Parathyroid adenoma (tissue), 2 donors: ENCODE measurements at regions not wholly inside any gene's neighbourhood (a gene's known extent, or its start where the extent isn't known, plus 50 kb on each side); places are given as distances from the start of the nearest gene placed in this dataset.

Experiments used
- H2AFZ ChIP-seq: fragments of 300-600 bp; sonication (generic); one replicate; pipeline ENCODE4 v1.7.0; 2017; ENCODE audit warnings: antibody characterized with exemption, mild to moderate bottlenecking
- H3K27ac ChIP-seq: fragments of 300-600 bp; sonication (generic); one replicate; pipeline ENCODE4 v1.7.0; 2017
- H3K27me3 ChIP-seq: fragments of 300-600 bp; sonication (generic); one replicate; pipeline ENCODE4 v1.7.0; 2017; ENCODE audit warnings: low read length; ENCODE audit not compliant: control insufficient read depth, insufficient read depth
- H3K36me3 ChIP-seq: fragments of 300-600 bp; sonication (generic); one replicate; pipeline ENCODE4 v1.7.0; 2017; ENCODE audit warnings: low read length; ENCODE audit not compliant: control insufficient read depth, insufficient read depth
- H3K4me1 ChIP-seq: fragments of 300-600 bp; sonication (generic); one replicate; pipeline ENCODE4 v1.7.0; 2017; ENCODE audit warnings: control low read depth
- H3K4me2 ChIP-seq: fragments of 300-600 bp; sonication (generic); one replicate; pipeline ENCODE4 v1.7.0; 2017; ENCODE audit warnings: low read length
- H3K4me3 ChIP-seq: fragments of 300-600 bp; sonication (generic); one replicate; pipeline ENCODE4 v1.7.0; 2017; ENCODE audit warnings: low read depth, low read length
- H3K79me2 ChIP-seq: fragments of 300-600 bp; sonication (generic); one replicate; pipeline ENCODE4 v1.7.0; 2017; ENCODE audit warnings: control low read depth
- H3K9ac ChIP-seq: fragments of 300-600 bp; sonication (generic); one replicate; pipeline ENCODE4 v1.7.0; 2017; ENCODE audit warnings: mild to moderate bottlenecking
- H3K9me3 ChIP-seq: fragments of 300-600 bp; sonication (generic); one replicate; pipeline ENCODE4 v1.7.0; 2017; ENCODE audit warnings: low read length; ENCODE audit not compliant: control insufficient read depth
- CTCF ChIP-seq: fragments of 300-600 bp; sonication (generic); IDR thresholded peaks from one replicate; pipeline ENCODE4 v1.7.0; 2017; ENCODE audit warnings: antibody characterized with exemption, mild to moderate bottlenecking
- donor health status: primary hyperparathyroidism.

DNA sequence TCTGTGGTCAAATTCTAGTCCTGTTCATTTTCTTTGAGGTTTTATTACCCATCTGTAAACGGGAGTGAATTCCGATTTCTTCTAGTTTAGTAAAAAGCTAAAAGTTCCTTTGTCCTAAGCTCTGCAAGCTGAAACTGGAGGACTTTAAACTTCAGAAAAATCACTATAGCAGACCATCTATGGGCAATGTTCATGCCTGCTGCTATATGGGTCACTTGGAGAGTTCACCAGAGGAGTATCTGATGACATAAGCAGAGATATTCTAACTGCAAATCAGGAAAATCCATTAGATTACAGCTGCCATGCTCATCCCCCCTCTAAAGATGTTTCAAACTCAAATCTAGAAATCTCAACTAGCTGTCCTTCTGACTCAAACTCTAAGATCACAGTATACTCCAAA, 193.0 kb upstream of the RTL1 start:
- Histone ChIP-seq H2AFZ (no peak overlapping the region), H3K4me1 (no peaks in the 10 kb centered on the region), H3K27ac (no peak overlapping the region), H3K36me3 (no peaks in the 10 kb centered on the region), H3K9me3 (no peaks in the 10 kb centered on the region), H3K9ac (no peak overlapping the region), H3K4me2 (no peak overlapping the region), H3K27me3 (no peaks in the 10 kb centered on the region), H3K79me2 (no peaks in the 10 kb centered on the region), H3K4me3 (no peak overlapping the region)
- TF ChIP-seq CTCF = no peak

- H3K79me2 ChIP-seq = no peaks in the 10 kb centered on the region
- H3K36me3 ChIP-seq = no peaks in the 10 kb centered on the region
- no peak overlapping the region for H3K27ac ChIP-seq
- H3K4me2 ChIP-seq = no peak overlapping the region
- no peaks in the 10 kb centered on the region for H3K9me3 ChIP-seq
- no peak overlapping the region for H3K4me3 ChIP-seq
- H3K4me1 ChIP-seq = no peaks in the 10 kb centered on the region
- H3K9ac ChIP-seq = no peak overlapping the region
- no peaks in the 10 kb centered on the region for H3K27me3 ChIP-seq
- H2AFZ ChIP-seq = no peak overlapping the region
- TF ChIP-seq CTCF = no peak
Measured at GRCh38 chr14:101097109-101097793, 193.7 kb upstream of the RTL1 start.

GRCh38 chr14:101098177-101098576, 194.7 kb upstream of the RTL1 start:
- Histone ChIP-seq H3K27ac (no peak overlapping the region), H3K9me3 (no peaks in the 10 kb centered on the region), H3K36me3 (no peaks in the 10 kb centered on the region), H3K4me1 (no peaks in the 10 kb centered on the region), H3K4me3 (no peak overlapping the region), H2AFZ (no peak overlapping the region), H3K27me3 (no peaks in the 10 kb centered on the region), H3K9ac (no peak overlapping the region), H3K79me2 (no peaks in the 10 kb centered on the region), H3K4me2 (no peak overlapping the region)
- TF ChIP-seq CTCF = no peak

DNA sequence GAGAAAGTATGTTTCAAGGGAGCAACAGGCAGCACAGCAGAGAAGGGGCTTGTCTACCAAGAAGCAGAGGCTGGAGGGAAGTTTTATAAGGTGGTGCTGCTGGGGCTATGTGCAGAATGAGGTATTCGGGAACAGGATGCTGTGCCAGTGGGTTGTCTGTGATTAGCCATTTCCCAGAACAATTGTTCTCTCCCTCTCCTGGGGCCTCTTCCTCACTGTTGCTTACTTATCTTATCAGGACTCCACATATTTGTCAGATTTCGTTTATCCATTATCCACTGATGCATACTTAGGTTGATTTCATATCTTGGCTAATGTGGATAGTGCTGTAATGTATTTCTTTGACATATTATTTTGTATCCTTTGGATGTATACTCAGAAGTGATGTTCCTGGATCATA, 195.1 kb upstream of the RTL1 start:
- Histone ChIP-seq H3K4me2 (no peak overlapping the region), H3K4me3 (no peak overlapping the region), H3K79me2 (no peaks in the 10 kb centered on the region), H3K36me3 (no peaks in the 10 kb centered on the region), H3K4me1 (no peaks in the 10 kb centered on the region), H3K27me3 (no peaks in the 10 kb centered on the region), H3K27ac (no peak overlapping the region), H3K9me3 (no peaks in the 10 kb centered on the region), H2AFZ (no peak overlapping the region), H3K9ac (no peak overlapping the region)
- TF ChIP-seq CTCF = no peak

DNA sequence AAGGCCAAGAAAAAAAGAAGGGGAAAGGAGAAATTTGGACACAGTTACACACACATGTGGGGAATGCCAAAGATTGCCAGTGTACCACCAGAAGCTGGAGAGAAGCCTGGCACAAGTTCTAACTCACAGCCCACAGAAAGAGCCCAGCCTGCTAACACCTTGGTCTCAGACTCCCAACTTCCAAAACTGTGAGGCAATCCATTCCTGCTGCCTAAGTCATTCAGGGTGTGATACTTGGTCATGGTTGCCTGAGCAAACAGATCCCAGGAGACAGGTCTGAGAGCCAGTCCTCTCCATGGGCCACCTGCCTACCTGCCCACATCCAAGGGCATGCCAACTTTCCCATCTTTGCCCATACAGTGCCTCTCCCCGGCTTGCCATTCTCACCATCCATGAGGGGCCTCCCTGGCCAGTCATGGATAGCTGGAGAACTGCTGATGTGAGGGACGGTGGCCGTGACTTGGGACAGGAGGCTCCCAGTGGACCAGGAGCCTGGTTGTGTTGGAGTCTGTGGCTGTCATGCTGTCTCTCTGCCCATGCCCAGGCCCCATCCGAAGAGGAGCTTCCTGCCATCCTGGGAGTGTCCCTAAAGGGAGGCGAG, 198.0 kb upstream of the RTL1 start:
- H3K27ac ChIP-seq = no peak overlapping the region
- no peaks in the 10 kb centered on the region for H3K9me3 ChIP-seq
- H3K4me2 ChIP-seq = no peak overlapping the region

More for the DNA sequence above, 198.0 kb upstream of the RTL1 start:
- Histone ChIP-seq H3K79me2 (no peaks in the 10 kb centered on the region), H3K4me3 (no peak overlapping the region), H3K27me3 (no peaks in the 10 kb centered on the region), H3K9ac (no peak overlapping the region), H2AFZ (no peak overlapping the region), H3K4me1 (no peaks in the 10 kb centered on the region), H3K36me3 (no peaks in the 10 kb centered on the region)
- no peak for TF ChIP-seq CTCF
